ENCODE measurements at regions not wholly inside any gene's neighbourhood (a gene's known extent, or its start where the extent isn't known, plus 50 kb on each side); places are given as distances from the start of the nearest gene placed in this dataset.

- H2AFZ ChIP-seq (ENCODE audit: low read depth, low read length) = no peak overlapping the region
- TF ChIP-seq MYC (IDR thresholded peaks at IDR 0.05; ENCODE audit: low read depth, low read length) = no peak
- TF ChIP-seq POLR2A (IDR thresholded peaks at IDR 0.05; ENCODE audit: low read depth, low read length) = no peak
- TF ChIP-seq POLR2AphosphoS5 (IDR thresholded peaks at IDR 0.05; ENCODE audit: insufficient read depth, low read depth, low read length) = no peak
- TF ChIP-seq FOS (IDR thresholded peaks at IDR 0.05; ENCODE audit: borderline replicate concordance, insufficient read depth, low read length) = no peak
- TF ChIP-seq GATA2 (IDR thresholded peaks at IDR 0.05; ENCODE audit: insufficient read depth, insufficient read length, low read depth, low read length) = no peak
- no peak for TF ChIP-seq MAX (IDR thresholded peaks at IDR 0.05; ENCODE audit: insufficient read depth, insufficient read length)
- no peak for TF ChIP-seq JUN (IDR thresholded peaks at IDR 0.05; ENCODE audit: borderline replicate concordance, insufficient read depth, insufficient read length, low read depth)
- no peak for TF ChIP-seq CTCF (IDR thresholded peaks at IDR 0.05; ENCODE audit: extremely low read depth in 1 of 2, insufficient read depth in 1 of 2, low read depth in 1 of 2, low read length in 2 of 2)
- TF ChIP-seq EZH2 (IDR thresholded peaks at IDR 0.05; ENCODE audit: borderline replicate concordance, low read depth, low read length, severe bottlenecking) = no peak
- CTCF ChIA-PET = no interaction called here
- POLR2A ChIA-PET = no interaction called here
- BruUV-seq (replicated peaks) = no TSS peak
- DNase-seq (ENCODE audit: low read depth, low spot score) (no peak), FAIRE-seq (no peak)
- H3K4me3 ChIP-seq (replicated peaks in 1 of 3; ENCODE audit: insufficient read depth in 1 of 3, low read depth in 1 of 3, low read length in 3 of 3) = no peak overlapping the region
- H3K27me3 ChIP-seq (ENCODE audit: control insufficient read depth in 2 of 2, insufficient read depth in 2 of 2, low read length in 2 of 2) = no peaks in the 10 kb centered on the region
- dilution Hi-C loops (cut with MboI; ENCODE audit: extremely low pct_ligation_motif_present, low sequenced_read_pairs) = no loop called here
- no peaks in the 10 kb centered on the region for H4K20me1 ChIP-seq (replicated peaks; ENCODE audit: control insufficient read depth, extremely low read depth, insufficient read depth, low read length)
- H3K79me2 ChIP-seq (ENCODE audit: control insufficient read depth, insufficient read depth, low read length) = no peaks in the 10 kb centered on the region
- H3K9ac ChIP-seq (replicated peaks; ENCODE audit: extremely low read depth, insufficient read depth, low read length) = no peak overlapping the region
- no peaks in the 10 kb centered on the region for H3K36me3 ChIP-seq (ENCODE audit: control insufficient read depth in 2 of 2, extremely low read depth in 1 of 2, insufficient read depth in 2 of 2, low read length in 2 of 2)
- no peak overlapping the region for H3K4me2 ChIP-seq (ENCODE audit: insufficient read depth, low read length)
- H3K9me3 ChIP-seq (replicated peaks; ENCODE audit: control insufficient read depth, insufficient read depth, low read length) = peaks cover 2% of the 10 kb centered on the region
- H3K4me1 ChIP-seq (ENCODE audit: control insufficient read depth, extremely low read depth, insufficient read depth, low read length) = no peaks in the 10 kb centered on the region
- no peak overlapping the region for H3K27ac ChIP-seq (ENCODE audit: insufficient read depth, low read depth, low read length)
- H3K9me1 ChIP-seq (replicated peaks; ENCODE audit: control insufficient read depth, extremely low read depth, insufficient read depth, low read length) = no peaks in the 10 kb centered on the region
- intact Hi-C loops (cut with micrococcal nuclease) = no loop called here
These were observed 168.9 kb upstream of the RAB6C start for GRCh38 chr2:129810521-129810920.
